ENCODE measurements at regions not wholly inside any gene's neighbourhood (a gene's known extent, or its start where the extent isn't known, plus 50 kb on each side); places are given as distances from the start of the nearest gene placed in this dataset.

GRCh38 chrX:39841604-39842003 lies 256.2 kb downstream of the BCOR start:
- no peak for DNase-seq (ENCODE audit: low read depth, low spot score)
- POLR2A ChIA-PET: no interaction called here
- CTCF ChIA-PET: no interaction called here
- no peak overlapping the region for H3K4me3 ChIP-seq (ENCODE audit: low read depth, low read length)
- TF ChIP-seq CTCF (IDR thresholded peaks at IDR 0.05; ENCODE audit: insufficient read depth, low read length, missing control alignments): no peak

GRCh38 chrX:39842281-39842973 lies 255.3 kb downstream of the BCOR start:
- no peak for TF ChIP-seq CTCF (IDR thresholded peaks at IDR 0.05; ENCODE audit: insufficient read depth, low read length, missing control alignments)
- CTCF ChIA-PET: no interaction called here
- no peak for DNase-seq (ENCODE audit: low read depth, low spot score)
- no peak overlapping the region for H3K4me3 ChIP-seq (ENCODE audit: low read depth, low read length)
- POLR2A ChIA-PET: no interaction called here

GRCh38 chrX:39843318-39843717 lies 254.4 kb downstream of the BCOR start:
- no peak for DNase-seq (ENCODE audit: low read depth, low spot score)
- CTCF ChIA-PET: no interaction called here
- no peak overlapping the region for H3K4me3 ChIP-seq (ENCODE audit: low read depth, low read length)
- POLR2A ChIA-PET: no interaction called here
- TF ChIP-seq CTCF (IDR thresholded peaks at IDR 0.05; ENCODE audit: insufficient read depth, low read length, missing control alignments): no peak

GRCh38 chrX:39845233-39845632 lies 252.5 kb downstream of the BCOR start:
- H3K4me3 ChIP-seq (ENCODE audit: low read depth, low read length): no peak overlapping the region
- POLR2A ChIA-PET: no interaction called here
- no peak for DNase-seq (ENCODE audit: low read depth, low spot score)
- no peak for TF ChIP-seq CTCF (IDR thresholded peaks at IDR 0.05; ENCODE audit: insufficient read depth, low read length, missing control alignments)
- CTCF ChIA-PET: no interaction called here

- DNase-seq (ENCODE audit: low read depth, low spot score): no peak
- no peak overlapping the region for H3K4me3 ChIP-seq (ENCODE audit: low read depth, low read length)
- ChIA-PET CTCF (no interaction called here), POLR2A (no interaction called here)
- TF ChIP-seq CTCF (IDR thresholded peaks at IDR 0.05; ENCODE audit: insufficient read depth, low read length, missing control alignments): no peak
Observed at GRCh38 chrX:39846460-39846859, 251.3 kb downstream of the BCOR start.

GRCh38 chrX:39848243-39848642 lies 249.5 kb downstream of the BCOR start:
- H3K4me3 ChIP-seq (ENCODE audit: low read depth, low read length): no peak overlapping the region
- no peak for TF ChIP-seq CTCF (IDR thresholded peaks at IDR 0.05; ENCODE audit: insufficient read depth, low read length, missing control alignments)
- ChIA-PET POLR2A (no interaction called here), CTCF (no interaction called here)
- DNase-seq (ENCODE audit: low read depth, low spot score): no peak
